A549 (cell line): ENCODE measurements at regions not wholly inside any gene's neighbourhood (a gene's known extent, or its start where the extent isn't known, plus 50 kb on each side); places are given as distances from the start of the nearest gene placed in this dataset.

Experiments used
- ATAC-seq, 2 experiments: fragments of 200-7000 bp in 1 of 2; fragments of >200 bp in 1 of 2; cut with Nextera tagmentation in 1 of 2; cut with Tn5 transposase in 1 of 2; 3 replicates each; pipeline versions ENCODE4 v1.8.0 to v1.9.1; 2018 to 2020; ENCODE audit warnings: mild to moderate bottlenecking in 1 of 2, moderate library complexity in 1 of 2
- CTCF ChIA-PET: fragments of 300-600 bp; sonication (Branson Sonifier 250); formaldehyde crosslinking; extraction: SDS; loops from one replicate; lab custom pipeline; 2021; ENCODE audit warnings: antibody characterized with exemption, inconsistent platforms; lab: Yijun Ruan, JAX
- POLR2A ChIA-PET: fragments of 350-600 bp; formaldehyde crosslinking; extraction: SDS; loops from one replicate; lab custom pipeline; 2021; ENCODE audit warnings: antibody characterized with exemption, inconsistent platforms; lab: Yijun Ruan, JAX
- DNase-seq, 2 experiments: peaks; one replicate each; pipeline versions ENCODE4 v3.0.0 to v3.0.0-alpha.2; 2011 to 2016; ENCODE audit warnings: low read depth in 1 of 2, low spot score in 1 of 2
- FAIRE-seq: peaks from 2 replicates; lab custom pipeline; 2011; peaks lifted over from hg19 to GRCh38; lab: Jason Lieb, UNC
- H3K27ac ChIP-seq, 2 experiments: fragments of >200 bp; sonication (Bioruptor Twin); formaldehyde crosslinking; 3 replicates each; pipeline ENCODE4 v1.5.1; 2016 to 2017
- H3K4me1 ChIP-seq: fragments of >200 bp; sonication (Bioruptor Twin); formaldehyde crosslinking; 3 replicates; pipeline ENCODE4 v1.6.1; 2016
- H3K4me2 ChIP-seq: fragments of >200 bp; sonication (Bioruptor Twin); formaldehyde crosslinking; 3 replicates; pipeline ENCODE4 v1.6.1; 2016
- H3K4me3 ChIP-seq: fragments of >200 bp; sonication (Bioruptor Twin); formaldehyde crosslinking; 3 replicates; pipeline ENCODE4 v1.5.1; 2016
- H3K9me3 ChIP-seq: fragments of >200 bp; sonication (Bioruptor Twin); formaldehyde crosslinking; 3 replicates; pipeline ENCODE4 v1.6.1; 2016
- CBX8 ChIP-seq: fragments of 200-600 bp; sonication (generic); IDR thresholded peaks from 2 replicates; pipeline ENCODE4 v1.6.1; 2016
- CEBPB ChIP-seq, 2 experiments: fragments of >200 bp in 1 of 2; sonication (Bioruptor Twin) in 1 of 2; formaldehyde crosslinking in 1 of 2; IDR thresholded peaks; 2 replicates each; pipeline ENCODE4 v1.6.1; 2012 to 2016
- CHD2 ChIP-seq: fragments of 150-350 bp; IDR thresholded peaks from 2 replicates; pipeline ENCODE4 v1.6.1; 2014; ENCODE audit warnings: low read length; ENCODE audit not compliant: partially characterized antibody
- CHD4 ChIP-seq: fragments of 200-600 bp; sonication (generic); IDR thresholded peaks from 2 replicates; pipeline ENCODE4 v1.6.1; 2016; ENCODE audit warnings: antibody characterized with exemption, mild to moderate bottlenecking, borderline replicate concordance
- FOSB ChIP-seq: fragments of 250-450 bp; sonication (Bioruptor Pico); IDR thresholded peaks from 2 replicates; pipeline ENCODE4 v1.5.0; 2020; ENCODE audit warnings: mild to moderate bottlenecking, moderate library complexity
- GATA3 ChIP-seq: IDR thresholded peaks from 2 replicates; pipeline ENCODE4 v1.6.1; 2012; ENCODE audit warnings: borderline replicate concordance
- HDAC2 ChIP-seq: fragments of 200-600 bp; sonication (generic); IDR thresholded peaks from 2 replicates; pipeline ENCODE4 v1.6.1; 2016
- HOXB13 ChIP-seq: fragments of 250-450 bp; sonication (Bioruptor Pico); IDR thresholded peaks from 2 replicates; pipeline ENCODE4 v1.5.0; 2020; ENCODE audit warnings: low read depth, mild to moderate bottlenecking, moderate library complexity
- HOXB5 ChIP-seq: fragments of 250-450 bp; sonication (Bioruptor Pico); IDR thresholded peaks from 2 replicates; pipeline ENCODE4 v1.5.0; 2020; ENCODE audit warnings: mild to moderate bottlenecking, moderate library complexity
- JUNB ChIP-seq: fragments of >200 bp; sonication (Bioruptor Twin); formaldehyde crosslinking; IDR thresholded peaks from 2 replicates; pipeline ENCODE4 v1.6.1; 2016
- KDM1A ChIP-seq: fragments of 200-600 bp; sonication (generic); IDR thresholded peaks from 2 replicates; pipeline ENCODE4 v1.6.1; 2016; ENCODE audit warnings: low read depth, mild to moderate bottlenecking
- MAZ ChIP-seq: fragments of 150-350 bp; IDR thresholded peaks from 2 replicates; pipeline ENCODE4 v1.6.1; 2014; ENCODE audit warnings: antibody characterized with exemption, low read depth, low read length, borderline replicate concordance
- MYC ChIP-seq: IDR thresholded peaks from 2 replicates; pipeline ENCODE4 v1.6.1; 2012; ENCODE audit warnings: mild to moderate bottlenecking, inconsistent platforms, low read length, improper control_type of control experiment, borderline replicate concordance
- NPAS2 ChIP-seq: fragments of 250-450 bp; sonication (Bioruptor Pico); IDR thresholded peaks from 2 replicates; pipeline ENCODE4 v1.8.0; 2022; ENCODE audit warnings: mild to moderate bottlenecking, moderate library complexity, borderline replicate concordance
- NR3C1 ChIP-seq: fragments of >200 bp; sonication (Bioruptor Twin); formaldehyde crosslinking; IDR thresholded peaks from 3 replicates; pipeline ENCODE4 v1.6.1; 2017
- PHF8 ChIP-seq: fragments of 200-600 bp; sonication (generic); IDR thresholded peaks from 2 replicates; pipeline ENCODE4 v1.6.1; 2016; ENCODE audit warnings: low read depth, mild to moderate bottlenecking, antibody characterized with exemption, moderate library complexity, borderline replicate concordance
- RAD21 ChIP-seq, 2 experiments: fragments of >200 bp in 1 of 2; sonication (Bioruptor Twin) in 1 of 2; formaldehyde crosslinking in 1 of 2; IDR thresholded peaks in 1 of 2; conservative IDR thresholded peaks in 1 of 2; 2 replicates in 1 of 2; 3 replicates in 1 of 2; pipeline ENCODE4 v1.6.1; 2012 to 2018; ENCODE audit warnings: inconsistent platforms in 1 of 2
- SREBF2 ChIP-seq: fragments of 450-650 bp; IDR thresholded peaks from 2 replicates; pipeline ENCODE4 v1.6.1; 2014; ENCODE audit warnings: mild to moderate bottlenecking, moderate library complexity
- TFCP2L1 ChIP-seq: fragments of 250-450 bp; sonication (Bioruptor Pico); IDR thresholded peaks from 2 replicates; pipeline ENCODE4 v1.5.0; 2021; ENCODE audit warnings: mild to moderate bottlenecking
- WGBS: methylation state at CpG from one replicate; pipeline ENCODE4 v1.1.6; 2017; ENCODE audit errors: missing lambda C conversion rate; 5-methylcytosine and 5-hydroxymethylcytosine counted together
- TF ChIP-seq, protein P1 (sequence below): fragments of >200 bp; sonication (Bioruptor Twin); formaldehyde crosslinking; IDR thresholded peaks from 3 replicates; pipeline ENCODE4 v1.5.1; 2016
- TF ChIP-seq, protein P2 (sequence below): IDR thresholded peaks from 2 replicates; pipeline ENCODE4 v1.6.1; 2012
- TF ChIP-seq, protein P3 (sequence below): fragments of 200-600 bp; sonication (generic); IDR thresholded peaks from 2 replicates; pipeline ENCODE4 v1.6.1; 2016; ENCODE audit warnings: antibody characterized with exemption, mild to moderate bottlenecking, moderate library complexity
- TF ChIP-seq, protein P4 (sequence below): fragments of >200 bp; sonication (Bioruptor Twin); formaldehyde crosslinking; IDR thresholded peaks from 2 replicates; pipeline ENCODE4 v1.6.1; 2016
- TF ChIP-seq, protein P5 (sequence below): fragments of >200 bp; sonication (Bioruptor Twin); formaldehyde crosslinking; IDR thresholded peaks from 3 replicates; pipeline ENCODE4 v1.6.1; 2016
- TF ChIP-seq, protein P6 (sequence below): fragments of 250-450 bp; sonication (Bioruptor Pico); IDR thresholded peaks from 2 replicates; pipeline ENCODE4 v1.5.0; 2021; ENCODE audit warnings: mild to moderate bottlenecking, moderate library complexity, borderline replicate concordance

DNA sequence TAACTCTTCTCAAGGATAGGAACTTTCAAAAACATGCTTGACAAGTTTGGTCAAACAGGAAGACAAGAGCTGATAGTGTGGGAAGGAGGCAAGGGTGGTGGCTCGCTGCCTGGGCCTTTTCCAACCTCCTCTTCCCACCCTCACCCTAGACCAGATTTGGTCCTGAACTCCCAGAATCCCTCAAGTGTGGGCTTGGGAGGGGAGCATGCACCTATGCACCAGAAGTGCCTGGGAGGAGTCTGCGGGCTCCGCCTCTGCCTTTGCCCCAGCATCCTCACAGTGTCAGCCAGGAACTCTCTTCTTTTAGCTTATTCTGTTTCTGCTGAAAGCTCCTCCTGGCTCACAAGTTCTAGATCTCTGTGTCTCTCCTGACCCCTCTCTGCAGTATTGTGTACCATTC, 126.2 kb upstream of the MRPS22 start:
- no peak overlapping the region for H3K4me3 ChIP-seq
- POLR2A ChIA-PET = no interaction called here
- CTCF ChIA-PET = no interaction called here
- no peak for ATAC-seq
- no peaks in the 10 kb centered on the region for H3K4me1 ChIP-seq
- FAIRE-seq = no peak
- TF ChIP-seq HDAC2 (no peak), NPAS2 (CRISPR knock-in tag) (no peak), HOXB5 (CRISPR knock-in tag) (no peak), SREBF2 (no peak), KDM1A (no peak), MYC (no peak), GATA3 (no peak), JUNB (no peak)
- TF ChIP-seq, protein P1, sequence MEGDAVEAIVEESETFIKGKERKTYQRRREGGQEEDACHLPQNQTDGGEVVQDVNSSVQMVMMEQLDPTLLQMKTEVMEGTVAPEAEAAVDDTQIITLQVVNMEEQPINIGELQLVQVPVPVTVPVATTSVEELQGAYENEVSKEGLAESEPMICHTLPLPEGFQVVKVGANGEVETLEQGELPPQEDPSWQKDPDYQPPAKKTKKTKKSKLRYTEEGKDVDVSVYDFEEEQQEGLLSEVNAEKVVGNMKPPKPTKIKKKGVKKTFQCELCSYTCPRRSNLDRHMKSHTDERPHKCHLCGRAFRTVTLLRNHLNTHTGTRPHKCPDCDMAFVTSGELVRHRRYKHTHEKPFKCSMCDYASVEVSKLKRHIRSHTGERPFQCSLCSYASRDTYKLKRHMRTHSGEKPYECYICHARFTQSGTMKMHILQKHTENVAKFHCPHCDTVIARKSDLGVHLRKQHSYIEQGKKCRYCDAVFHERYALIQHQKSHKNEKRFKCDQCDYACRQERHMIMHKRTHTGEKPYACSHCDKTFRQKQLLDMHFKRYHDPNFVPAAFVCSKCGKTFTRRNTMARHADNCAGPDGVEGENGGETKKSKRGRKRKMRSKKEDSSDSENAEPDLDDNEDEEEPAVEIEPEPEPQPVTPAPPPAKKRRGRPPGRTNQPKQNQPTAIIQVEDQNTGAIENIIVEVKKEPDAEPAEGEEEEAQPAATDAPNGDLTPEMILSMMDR = no peak
- TF ChIP-seq, protein P2, sequence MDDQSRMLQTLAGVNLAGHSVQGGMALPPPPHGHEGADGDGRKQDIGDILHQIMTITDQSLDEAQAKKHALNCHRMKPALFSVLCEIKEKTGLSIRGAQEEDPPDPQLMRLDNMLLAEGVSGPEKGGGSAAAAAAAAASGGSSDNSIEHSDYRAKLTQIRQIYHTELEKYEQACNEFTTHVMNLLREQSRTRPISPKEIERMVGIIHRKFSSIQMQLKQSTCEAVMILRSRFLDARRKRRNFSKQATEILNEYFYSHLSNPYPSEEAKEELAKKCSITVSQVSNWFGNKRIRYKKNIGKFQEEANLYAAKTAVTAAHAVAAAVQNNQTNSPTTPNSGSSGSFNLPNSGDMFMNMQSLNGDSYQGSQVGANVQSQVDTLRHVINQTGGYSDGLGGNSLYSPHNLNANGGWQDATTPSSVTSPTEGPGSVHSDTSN = no peak
- no peaks in the 10 kb centered on the region for H3K9me3 ChIP-seq
- 77% methylated on average over 3 of the region's 3 CpGs for WGBS
- no peak overlapping the region for H3K27ac ChIP-seq
- H3K4me2 ChIP-seq = no peak overlapping the region
- DNase-seq = no peak

DNA sequence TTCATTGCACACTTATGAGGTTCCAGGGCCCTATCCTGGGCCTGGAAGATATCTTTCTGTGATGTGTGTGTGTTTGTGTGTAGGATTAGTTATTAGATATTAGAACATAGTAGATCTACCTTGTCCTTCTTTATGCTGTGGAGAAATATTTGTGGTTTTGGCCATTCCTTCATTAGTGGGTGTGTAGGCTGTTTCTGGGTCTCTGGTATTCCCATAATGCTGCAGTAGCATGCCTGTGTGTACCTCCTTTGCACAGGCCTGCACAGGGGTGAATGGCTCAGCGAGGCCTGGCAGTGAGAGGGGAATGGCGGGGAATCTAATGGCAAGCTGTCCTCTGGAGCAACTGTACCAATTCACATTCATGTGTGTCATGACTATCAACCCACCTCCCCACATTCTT, 125.8 kb upstream of the MRPS22 start:
- WGBS = 64% methylated on average over 2 of the region's 2 CpGs
- no peak for TF ChIP-seq KDM1A
- Histone ChIP-seq H3K4me1 (no peaks in the 10 kb centered on the region), H3K4me2 (no peak overlapping the region), H3K27ac (no peak overlapping the region), H3K9me3 (no peaks in the 10 kb centered on the region), H3K4me3 (no peak overlapping the region)
- FAIRE-seq (no peak), DNase-seq (no peak), ATAC-seq (no peak)
- POLR2A ChIA-PET = no interaction called here
- CTCF ChIA-PET = no interaction called here

DNA sequence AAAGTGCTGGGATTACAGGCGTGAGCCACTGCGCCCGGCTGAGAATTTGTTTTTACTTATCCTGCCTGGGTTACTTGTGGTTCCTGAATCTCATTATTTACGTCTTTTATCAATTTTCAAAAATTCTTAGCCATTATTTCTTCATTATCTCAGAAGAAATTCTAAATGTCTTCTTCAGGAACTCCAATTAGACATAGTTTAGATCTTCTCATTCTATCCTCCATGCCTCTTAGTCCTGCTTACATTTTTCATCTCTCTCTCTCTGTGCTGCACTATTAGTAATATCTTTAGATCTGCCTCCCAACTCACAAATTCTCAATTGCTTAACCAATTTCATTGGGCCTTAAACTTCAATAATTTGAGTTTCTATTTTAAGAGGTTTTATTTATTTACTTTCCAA, 124.4 kb upstream of the MRPS22 start:
- ATAC-seq = no peak
- Histone ChIP-seq H3K9me3 (no peaks in the 10 kb centered on the region), H3K27ac (no peak overlapping the region), H3K4me2 (no peak overlapping the region), H3K4me1 (no peaks in the 10 kb centered on the region), H3K4me3 (no peak overlapping the region)
- CTCF ChIA-PET = no interaction called here
- no peak for DNase-seq
- 76% methylated on average over 4 of the region's 4 CpGs for WGBS
- TF ChIP-seq, protein P3, sequence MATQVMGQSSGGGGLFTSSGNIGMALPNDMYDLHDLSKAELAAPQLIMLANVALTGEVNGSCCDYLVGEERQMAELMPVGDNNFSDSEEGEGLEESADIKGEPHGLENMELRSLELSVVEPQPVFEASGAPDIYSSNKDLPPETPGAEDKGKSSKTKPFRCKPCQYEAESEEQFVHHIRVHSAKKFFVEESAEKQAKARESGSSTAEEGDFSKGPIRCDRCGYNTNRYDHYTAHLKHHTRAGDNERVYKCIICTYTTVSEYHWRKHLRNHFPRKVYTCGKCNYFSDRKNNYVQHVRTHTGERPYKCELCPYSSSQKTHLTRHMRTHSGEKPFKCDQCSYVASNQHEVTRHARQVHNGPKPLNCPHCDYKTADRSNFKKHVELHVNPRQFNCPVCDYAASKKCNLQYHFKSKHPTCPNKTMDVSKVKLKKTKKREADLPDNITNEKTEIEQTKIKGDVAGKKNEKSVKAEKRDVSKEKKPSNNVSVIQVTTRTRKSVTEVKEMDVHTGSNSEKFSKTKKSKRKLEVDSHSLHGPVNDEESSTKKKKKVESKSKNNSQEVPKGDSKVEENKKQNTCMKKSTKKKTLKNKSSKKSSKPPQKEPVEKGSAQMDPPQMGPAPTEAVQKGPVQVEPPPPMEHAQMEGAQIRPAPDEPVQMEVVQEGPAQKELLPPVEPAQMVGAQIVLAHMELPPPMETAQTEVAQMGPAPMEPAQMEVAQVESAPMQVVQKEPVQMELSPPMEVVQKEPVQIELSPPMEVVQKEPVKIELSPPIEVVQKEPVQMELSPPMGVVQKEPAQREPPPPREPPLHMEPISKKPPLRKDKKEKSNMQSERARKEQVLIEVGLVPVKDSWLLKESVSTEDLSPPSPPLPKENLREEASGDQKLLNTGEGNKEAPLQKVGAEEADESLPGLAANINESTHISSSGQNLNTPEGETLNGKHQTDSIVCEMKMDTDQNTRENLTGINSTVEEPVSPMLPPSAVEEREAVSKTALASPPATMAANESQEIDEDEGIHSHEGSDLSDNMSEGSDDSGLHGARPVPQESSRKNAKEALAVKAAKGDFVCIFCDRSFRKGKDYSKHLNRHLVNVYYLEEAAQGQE = no peak
- TF ChIP-seq SREBF2 (no peak), TFCP2L1 (CRISPR knock-in tag) (no peak), NR3C1 (no peak), JUNB (no peak), PHF8 (no peak), CHD2 (no peak), CBX8 (no peak), CEBPB (IDR thresholded peaks at IDR 0.05) (no peak), HOXB13 (CRISPR knock-in tag) (no peak), MAZ (no peak), CHD4 (no peak), RAD21 (conservative IDR thresholded peaks at IDR 0.05 in 1 of 2, IDR thresholded peaks at IDR 0.05 in 1 of 2) (no peak), FOSB (CRISPR knock-in tag) (no peak)
- TF ChIP-seq, protein P4, sequence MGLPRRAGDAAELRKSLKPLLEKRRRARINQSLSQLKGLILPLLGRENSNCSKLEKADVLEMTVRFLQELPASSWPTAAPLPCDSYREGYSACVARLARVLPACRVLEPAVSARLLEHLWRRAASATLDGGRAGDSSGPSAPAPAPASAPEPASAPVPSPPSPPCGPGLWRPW = no peak
- TF ChIP-seq, protein P5, sequence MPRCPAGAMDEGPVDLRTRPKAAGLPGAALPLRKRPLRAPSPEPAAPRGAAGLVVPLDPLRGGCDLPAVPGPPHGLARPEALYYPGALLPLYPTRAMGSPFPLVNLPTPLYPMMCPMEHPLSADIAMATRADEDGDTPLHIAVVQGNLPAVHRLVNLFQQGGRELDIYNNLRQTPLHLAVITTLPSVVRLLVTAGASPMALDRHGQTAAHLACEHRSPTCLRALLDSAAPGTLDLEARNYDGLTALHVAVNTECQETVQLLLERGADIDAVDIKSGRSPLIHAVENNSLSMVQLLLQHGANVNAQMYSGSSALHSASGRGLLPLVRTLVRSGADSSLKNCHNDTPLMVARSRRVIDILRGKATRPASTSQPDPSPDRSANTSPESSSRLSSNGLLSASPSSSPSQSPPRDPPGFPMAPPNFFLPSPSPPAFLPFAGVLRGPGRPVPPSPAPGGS = no peak
- TF ChIP-seq, protein P6, sequence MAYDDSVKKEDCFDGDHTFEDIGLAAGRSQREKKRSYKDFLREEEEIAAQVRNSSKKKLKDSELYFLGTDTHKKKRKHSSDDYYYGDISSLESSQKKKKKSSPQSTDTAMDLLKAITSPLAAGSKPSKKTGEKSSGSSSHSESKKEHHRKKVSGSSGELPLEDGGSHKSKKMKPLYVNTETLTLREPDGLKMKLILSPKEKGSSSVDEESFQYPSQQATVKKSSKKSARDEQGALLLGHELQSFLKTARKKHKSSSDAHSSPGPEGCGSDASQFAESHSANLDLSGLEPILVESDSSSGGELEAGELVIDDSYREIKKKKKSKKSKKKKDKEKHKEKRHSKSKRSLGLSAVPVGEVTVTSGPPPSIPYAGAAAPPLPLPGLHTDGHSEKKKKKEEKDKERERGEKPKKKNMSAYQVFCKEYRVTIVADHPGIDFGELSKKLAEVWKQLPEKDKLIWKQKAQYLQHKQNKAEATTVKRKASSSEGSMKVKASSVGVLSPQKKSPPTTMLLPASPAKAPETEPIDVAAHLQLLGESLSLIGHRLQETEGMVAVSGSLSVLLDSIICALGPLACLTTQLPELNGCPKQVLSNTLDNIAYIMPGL (CRISPR knock-in tag) = no peak
- POLR2A ChIA-PET = no interaction called here
- no peak for FAIRE-seq
